Fibroblast of villous mesenchyme (primary cell): ENCODE measurements at regions not wholly inside any gene's neighbourhood (a gene's known extent, or its start where the extent isn't known, plus 50 kb on each side); places are given as distances from the start of the nearest gene placed in this dataset.

Source experiments
- DNase-seq: peaks from one replicate; pipeline ENCODE4 v3.0.0-alpha.2; 2010; ENCODE audit warnings: low read depth
- H3K4me3 ChIP-seq: 2 replicates; pipeline ENCODE4 v1.5.1; 2011; ENCODE audit warnings: low read depth, mild to moderate bottlenecking, low read length
- TF ChIP-seq, protein P1 (sequence below): IDR thresholded peaks from 2 replicates; pipeline ENCODE4 v1.5.1; 2012; ENCODE audit warnings: low read depth, mild to moderate bottlenecking, low read length; ENCODE audit not compliant: insufficient read depth

- no peak for DNase-seq
- H3K4me3 ChIP-seq = no peak overlapping the region
- TF ChIP-seq, protein P1, sequence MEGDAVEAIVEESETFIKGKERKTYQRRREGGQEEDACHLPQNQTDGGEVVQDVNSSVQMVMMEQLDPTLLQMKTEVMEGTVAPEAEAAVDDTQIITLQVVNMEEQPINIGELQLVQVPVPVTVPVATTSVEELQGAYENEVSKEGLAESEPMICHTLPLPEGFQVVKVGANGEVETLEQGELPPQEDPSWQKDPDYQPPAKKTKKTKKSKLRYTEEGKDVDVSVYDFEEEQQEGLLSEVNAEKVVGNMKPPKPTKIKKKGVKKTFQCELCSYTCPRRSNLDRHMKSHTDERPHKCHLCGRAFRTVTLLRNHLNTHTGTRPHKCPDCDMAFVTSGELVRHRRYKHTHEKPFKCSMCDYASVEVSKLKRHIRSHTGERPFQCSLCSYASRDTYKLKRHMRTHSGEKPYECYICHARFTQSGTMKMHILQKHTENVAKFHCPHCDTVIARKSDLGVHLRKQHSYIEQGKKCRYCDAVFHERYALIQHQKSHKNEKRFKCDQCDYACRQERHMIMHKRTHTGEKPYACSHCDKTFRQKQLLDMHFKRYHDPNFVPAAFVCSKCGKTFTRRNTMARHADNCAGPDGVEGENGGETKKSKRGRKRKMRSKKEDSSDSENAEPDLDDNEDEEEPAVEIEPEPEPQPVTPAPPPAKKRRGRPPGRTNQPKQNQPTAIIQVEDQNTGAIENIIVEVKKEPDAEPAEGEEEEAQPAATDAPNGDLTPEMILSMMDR = no peak
These were observed 1051.4 kb upstream of the ATXN7L3B start for GRCh38 chr12:73486256-73486655.

GRCh38 chr12:73506611-73507010 lies 1031.0 kb upstream of the ATXN7L3B start:
- TF ChIP-seq, protein P1 = no peak
- no peak for DNase-seq
- no peak overlapping the region for H3K4me3 ChIP-seq

DNA sequence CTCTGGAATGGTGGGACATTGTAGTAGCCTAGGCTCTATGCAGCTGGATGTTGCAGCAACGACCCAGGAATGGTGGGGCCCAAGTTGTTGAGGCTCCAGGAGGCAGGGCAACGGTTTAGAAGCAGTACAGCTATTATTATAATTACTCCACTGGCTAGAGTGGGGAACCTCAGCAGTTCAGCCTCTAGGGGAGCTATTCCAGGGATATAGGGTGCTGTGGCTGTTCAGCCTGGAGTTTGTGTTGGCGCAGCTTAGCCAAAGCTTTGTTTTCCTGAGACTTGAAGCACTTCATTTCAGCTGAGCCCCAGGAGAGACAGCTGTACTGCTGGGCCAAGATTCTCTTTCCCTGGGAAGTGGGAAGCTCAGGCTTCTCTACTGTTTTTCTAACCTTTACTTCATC lies 1023.0 kb upstream of the ATXN7L3B start:
- no peak for DNase-seq
- TF ChIP-seq, protein P1 = no peak
- H3K4me3 ChIP-seq = no peak overlapping the region

DNA sequence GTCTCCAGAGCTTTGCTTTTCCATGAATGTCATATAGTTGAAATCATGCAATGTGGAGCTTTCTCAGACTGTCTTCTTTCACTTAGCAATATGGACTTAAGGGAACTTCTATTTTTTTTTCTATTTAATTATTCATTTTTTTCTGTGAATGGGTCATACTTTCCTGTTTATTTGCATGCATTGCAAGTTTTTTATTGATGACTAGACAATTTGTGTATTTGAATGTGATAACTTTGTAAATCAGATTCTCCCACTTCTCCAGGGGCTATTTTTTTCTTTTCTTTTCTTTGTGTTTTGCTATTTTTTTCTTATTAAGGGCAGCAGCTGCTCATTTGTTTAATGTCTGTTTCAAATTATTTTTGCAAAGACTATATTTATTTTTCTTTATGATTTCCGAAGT lies 1019.8 kb upstream of the ATXN7L3B start:
- H3K4me3 ChIP-seq = no peak overlapping the region
- no peak for DNase-seq
- TF ChIP-seq, protein P1 = no peak

GRCh38 chr12:73529231-73529630 lies 1008.4 kb upstream of the ATXN7L3B start:
- no peak for DNase-seq
- TF ChIP-seq, protein P1 = no peak
- H3K4me3 ChIP-seq = no peak overlapping the region

DNA sequence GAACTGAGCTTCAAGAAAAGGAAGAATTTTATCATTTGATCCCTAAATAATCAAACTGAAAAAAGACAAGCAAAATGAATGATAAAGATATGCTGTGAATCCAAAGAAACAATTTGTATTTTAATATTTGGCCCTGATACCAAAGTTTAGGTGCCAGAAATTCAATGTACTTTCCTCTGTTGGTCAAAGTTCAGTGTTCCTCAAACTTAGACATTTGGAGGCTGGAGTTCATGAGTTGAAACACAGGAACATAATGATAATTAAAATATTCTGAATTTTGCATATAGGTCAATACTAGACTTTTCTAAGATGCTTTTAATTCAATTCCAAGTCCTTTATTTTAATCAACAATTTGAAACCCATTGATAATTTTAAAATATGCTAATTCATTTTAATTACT lies 1007.7 kb upstream of the ATXN7L3B start:
- no peak for DNase-seq
- no peak overlapping the region for H3K4me3 ChIP-seq
- TF ChIP-seq, protein P1 = no peak

DNA sequence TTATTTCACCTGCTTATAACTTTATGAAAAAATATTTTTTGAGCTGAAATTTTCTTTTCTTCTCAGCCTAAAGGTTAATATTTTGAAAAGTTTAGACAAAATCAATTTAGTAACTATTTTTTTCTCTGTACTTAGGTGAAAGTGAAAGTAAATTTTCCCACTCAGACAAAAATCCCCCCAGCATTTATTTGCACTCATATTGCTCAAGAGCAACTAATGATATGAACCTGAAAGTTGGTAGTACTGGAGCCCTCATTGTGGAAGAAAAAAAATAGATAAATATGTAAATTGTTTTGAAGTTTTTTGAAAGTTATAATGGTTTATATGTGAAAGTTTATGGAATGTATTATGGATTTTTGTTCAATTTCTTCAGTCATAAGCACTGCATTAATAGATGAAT lies 1005.9 kb upstream of the ATXN7L3B start:
- TF ChIP-seq, protein P1 = no peak
- H3K4me3 ChIP-seq = no peak overlapping the region
- no peak for DNase-seq
